Central memory CD4-positive, alpha-beta T cell (primary cell): ENCODE measurements at regions not wholly inside any gene's neighbourhood (a gene's known extent, or its start where the extent isn't known, plus 50 kb on each side); places are given as distances from the start of the nearest gene placed in this dataset.

Experiments used
- DNase-seq: peaks from one replicate; pipeline ENCODE4 v3.0.0; 2022

DNA sequence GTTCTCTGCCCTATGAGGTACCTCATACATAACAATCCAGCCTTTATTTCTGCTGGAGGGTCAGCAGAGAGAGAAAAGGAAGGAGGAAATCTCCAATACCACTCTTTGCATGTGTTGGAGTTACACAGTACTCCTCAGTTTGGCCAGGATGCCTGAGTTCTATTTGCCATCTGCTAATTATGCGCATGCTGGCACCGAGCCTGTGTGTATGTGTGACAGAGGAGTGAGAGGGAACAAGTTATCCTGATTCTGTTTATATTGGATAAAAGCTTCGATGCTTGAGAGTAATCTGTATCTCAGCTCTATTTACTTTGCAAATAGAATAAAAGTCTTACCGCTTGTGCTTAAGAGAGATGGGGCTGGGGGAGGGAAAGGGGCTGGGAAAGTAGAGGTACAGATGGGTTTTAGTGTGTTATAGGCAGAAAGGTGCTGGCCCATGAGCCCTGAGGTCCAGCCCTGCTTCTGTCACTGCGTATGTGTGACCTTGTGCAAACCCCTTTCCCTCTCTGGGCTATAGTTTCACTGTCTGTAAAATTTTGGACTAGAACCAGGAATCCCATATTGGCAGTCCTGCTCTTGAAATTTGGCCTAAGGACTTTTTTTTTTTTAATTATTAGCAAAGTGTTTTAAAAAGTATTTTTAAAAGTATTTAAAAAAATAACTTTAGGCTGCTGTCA is 54.5 kb upstream of the PLXNA2 start:
- DNase-seq: no peak

DNA sequence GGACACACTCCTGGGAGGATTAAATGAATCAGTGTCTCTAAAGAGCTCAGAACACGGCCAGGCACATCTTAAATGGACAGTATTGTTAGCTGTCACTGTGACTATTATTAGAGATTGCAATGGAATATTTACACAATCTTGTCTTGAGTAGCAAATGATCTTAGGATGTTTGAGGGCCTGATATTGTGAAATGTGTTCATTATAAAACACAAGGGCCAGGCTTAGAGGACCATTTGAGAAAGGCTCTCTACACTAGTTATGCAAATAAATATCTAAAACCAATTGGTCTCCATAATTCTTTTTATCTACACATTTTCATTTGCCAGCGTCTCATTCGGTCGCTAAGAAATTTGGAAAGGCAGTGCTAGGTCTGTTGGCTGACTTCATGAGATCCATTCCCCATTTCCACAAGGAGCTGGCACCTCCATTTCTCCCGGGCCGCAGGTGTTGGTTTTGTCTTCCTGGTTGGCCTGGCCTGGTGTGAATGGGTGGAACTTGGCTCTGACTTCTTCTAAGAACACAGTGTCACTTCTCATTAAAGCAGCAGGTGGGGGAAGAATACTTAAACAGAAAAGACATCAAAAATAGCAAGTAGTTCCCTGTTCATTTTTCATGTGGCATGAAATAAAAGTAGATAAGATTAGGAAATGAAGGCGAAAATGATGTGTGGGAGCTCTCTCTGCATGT is 56.0 kb upstream of the PLXNA2 start:
- no peak for DNase-seq

DNA sequence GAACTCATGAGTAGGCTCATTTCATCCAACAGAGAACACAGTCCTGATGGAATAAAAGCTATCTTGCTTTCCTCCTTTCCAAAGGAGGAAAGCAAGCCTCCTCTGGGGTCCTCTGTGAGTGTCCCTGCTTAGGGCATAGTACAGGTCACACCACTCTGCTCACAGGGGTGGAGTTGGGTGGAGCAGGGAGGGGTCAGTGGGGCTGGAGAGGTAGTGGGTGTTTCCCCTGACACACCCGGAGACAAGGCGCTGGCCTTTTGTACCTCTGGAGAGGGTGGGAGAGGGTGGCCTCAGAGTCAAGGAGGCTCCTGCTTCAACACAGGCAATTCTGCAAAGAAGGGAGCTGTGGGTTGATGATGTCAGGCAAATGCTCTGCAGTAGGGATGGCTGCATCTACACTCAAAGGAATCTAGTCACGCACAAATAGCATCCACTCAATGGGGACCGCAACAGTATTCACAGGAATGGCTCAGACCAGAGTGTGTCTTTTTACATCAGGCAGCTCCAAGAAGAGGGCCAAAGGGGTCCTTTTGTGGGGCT is 58.6 kb upstream of the PLXNA2 start:
- DNase-seq: no peak

DNA sequence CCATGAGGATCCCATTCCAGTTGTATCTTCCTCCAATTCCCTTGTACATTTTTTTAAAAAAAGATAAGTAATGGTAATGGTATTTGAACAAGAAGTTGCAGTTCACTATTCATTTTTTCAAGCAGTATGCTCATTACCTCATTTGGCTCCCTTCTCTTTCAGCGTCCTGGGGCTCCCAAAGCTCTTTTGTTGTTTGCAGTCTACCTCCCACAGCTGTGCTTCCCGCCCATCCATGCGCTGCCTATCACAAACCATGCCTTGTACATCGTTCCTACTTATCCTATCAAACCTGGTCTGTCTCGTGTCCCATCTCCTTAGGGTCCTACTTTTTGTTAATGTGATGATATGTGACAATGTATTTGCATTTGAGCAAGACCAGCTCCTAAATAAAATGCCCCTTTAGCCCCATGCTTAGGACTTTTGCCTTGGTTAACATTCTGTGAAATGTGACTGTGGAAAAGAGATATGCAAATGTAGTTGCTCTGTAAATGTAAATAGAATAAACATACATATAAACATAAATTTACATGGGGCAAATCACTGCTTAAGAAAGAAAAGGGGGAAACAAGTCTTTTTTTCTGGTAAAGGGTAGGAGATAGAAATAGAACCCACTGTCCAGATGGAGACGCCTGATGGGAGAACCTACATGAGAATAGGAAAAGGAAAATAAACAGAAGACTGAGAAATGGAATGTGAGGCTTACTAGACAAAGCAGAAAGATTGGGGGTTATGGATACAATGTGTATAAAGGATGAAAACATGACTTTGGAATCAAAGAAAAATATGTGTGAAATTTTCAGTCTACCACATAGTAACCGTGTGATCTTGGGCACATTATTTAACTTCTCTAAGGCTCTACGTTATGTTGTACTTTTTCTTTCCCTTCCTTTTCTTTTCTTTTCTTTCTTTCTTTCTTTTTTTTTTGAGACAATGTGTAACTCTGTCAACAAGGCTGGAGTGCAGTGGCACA is 59.8 kb upstream of the PLXNA2 start:
- DNase-seq: no peak

DNA sequence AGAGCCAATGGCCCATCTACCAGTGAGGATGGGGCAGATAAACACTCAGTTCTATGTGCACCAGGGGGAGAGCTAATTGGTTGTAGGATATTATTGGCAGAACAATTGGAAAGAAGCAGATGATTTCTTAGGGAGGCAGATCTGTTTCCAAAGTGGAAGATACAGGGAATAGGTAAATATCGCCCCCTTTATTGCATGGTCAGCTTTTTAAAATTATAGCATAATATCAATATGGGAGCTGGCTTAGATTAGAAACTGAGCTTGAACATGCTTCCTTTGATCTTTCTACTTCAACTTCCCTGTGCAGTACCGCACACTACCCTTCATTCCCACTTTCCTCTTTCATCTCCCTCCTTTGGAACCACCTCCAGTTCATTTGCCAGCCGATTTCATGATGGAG is 64.0 kb upstream of the PLXNA2 start:
- no peak for DNase-seq

DNA sequence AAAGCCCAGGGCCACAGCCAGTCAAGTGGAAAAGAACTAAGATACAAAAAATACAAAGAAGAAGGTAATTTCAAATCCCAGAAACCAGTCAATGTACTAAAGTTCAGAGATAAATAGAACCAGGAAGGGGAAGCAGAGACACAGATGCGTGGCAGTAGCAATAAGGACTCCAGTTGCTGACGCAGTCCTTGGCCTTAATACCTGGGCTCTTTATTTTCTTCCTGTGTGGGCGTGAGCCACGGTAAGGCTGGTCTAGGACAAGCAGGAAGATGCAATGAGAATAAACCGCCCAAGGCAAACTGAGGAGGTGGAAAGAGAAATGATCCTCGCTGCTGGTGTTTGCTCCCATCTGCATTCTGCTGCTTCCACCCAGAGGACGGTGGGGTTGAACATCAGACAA is 65.6 kb upstream of the PLXNA2 start:
- DNase-seq: no peak

DNA sequence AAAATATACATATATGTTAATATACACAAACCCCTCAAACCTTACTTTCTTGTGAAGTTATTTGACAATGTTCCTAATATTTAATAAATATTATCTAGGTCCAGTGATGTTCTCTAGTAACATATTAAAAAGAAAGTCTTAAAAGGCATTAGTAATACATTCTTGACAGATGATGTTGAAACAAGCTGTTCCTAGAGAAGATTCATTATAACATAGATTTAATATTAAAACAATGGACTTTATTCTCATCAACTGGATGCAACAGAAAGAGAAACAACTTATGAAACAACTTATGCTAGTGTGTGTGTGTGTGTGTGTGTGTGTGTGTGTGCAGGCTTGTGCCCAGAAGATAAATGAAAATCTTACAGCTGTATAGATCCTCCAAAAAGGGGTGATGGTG is 68.5 kb upstream of the PLXNA2 start:
- no peak for DNase-seq

DNA sequence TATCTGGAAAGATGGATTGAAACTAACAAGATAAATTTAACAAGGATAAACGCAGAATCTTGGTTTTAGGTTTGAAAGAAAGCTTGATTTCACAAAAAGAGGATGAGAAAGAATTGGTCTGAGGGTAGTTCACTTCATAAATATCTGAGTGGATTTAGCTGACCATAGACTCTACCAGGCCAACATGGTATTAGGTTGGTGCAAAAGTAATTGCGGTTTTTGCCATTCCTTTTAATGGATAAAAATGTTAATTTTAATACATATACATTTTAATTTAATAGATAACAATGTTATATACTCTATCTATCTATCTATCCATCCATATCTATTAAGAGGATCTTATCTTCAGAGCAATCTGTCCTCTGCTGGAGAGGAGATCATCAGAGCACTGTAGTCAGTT is 70.2 kb upstream of the PLXNA2 start:
- no peak for DNase-seq

DNA sequence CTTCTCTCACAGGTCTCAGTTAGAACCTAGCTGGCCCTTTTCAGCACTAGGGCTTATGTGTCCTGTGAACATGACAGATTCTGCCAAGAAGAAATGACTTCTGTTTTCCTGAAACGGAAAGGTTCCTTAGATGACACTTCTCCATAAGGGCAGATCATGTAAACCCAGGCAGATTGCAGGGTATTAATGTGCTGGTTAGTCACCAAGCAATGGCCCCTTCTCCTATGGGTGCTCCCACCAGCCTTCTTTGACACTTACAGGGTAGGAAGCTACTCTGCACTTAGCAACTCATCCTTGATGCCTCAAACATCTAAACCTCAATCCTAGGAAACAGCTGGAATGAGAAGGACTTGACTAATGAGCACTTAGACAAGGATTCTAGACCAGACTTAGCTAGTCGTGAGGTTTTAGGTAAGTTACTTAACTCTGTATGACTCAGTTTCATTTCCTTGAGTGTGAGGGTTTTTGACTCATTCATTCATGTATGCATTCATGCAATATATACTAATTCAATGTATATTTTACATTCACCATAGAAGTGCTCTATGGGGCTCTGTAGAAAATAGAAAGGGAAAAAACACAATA is 74.1 kb upstream of the PLXNA2 start:
- DNase-seq: no peak

DNA sequence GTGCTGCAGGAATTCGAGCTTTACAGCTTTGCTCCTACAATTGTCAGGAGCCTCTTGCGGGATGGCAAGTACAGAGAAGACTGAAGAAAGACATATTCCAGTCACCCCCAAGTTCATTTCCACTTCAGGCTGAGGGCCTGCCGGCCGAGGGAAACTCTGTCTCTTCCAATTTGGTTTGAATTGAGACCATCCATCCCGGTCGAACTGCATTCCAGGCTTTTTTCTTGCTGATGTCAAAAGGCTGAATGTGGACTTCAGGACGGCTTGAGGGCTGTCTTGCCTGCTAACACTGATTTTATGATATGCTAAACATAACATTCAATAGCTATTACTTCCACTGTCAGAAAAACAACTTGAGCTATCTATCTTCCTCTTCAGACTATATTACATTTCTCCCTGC is 79.8 kb upstream of the PLXNA2 start:
- DNase-seq: no peak

DNA sequence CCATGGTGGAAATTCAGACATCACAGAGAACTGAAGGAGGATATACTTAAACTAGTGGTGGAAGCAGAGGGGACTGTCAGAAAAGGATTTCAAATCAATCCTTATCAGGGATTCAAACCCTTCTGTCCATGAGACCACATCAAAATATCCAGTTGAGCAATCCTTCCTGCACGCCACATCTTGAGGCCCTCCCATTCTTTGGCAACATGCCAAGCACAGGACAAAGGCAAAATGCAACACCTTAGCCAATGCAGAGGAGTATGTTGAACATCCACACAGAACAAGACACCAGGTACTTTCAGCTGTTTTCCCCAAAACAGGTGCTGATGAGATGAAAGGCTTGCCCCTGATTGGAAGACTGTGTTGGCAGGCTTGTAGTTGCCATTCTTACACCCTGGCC is 81.8 kb upstream of the PLXNA2 start:
- no peak for DNase-seq

DNA sequence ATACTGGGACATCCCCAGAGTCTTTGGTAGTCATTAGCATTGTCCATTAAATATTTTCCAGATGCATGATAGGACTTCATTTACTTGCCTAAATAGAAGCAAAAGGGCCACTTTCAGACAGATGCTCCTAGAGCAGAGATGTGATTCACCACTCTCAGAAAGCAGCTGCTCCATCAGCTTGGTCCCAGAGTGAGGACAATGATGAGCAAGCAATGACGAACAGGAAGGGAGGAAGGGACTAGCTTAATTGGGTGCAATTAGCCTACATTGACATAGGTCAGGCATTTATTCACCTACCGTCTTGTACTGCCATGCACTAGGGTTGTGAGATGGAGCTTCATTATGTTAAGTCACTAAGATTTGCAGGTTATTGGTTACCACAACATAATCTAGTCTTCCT is 85.1 kb upstream of the PLXNA2 start:
- no peak for DNase-seq

DNA sequence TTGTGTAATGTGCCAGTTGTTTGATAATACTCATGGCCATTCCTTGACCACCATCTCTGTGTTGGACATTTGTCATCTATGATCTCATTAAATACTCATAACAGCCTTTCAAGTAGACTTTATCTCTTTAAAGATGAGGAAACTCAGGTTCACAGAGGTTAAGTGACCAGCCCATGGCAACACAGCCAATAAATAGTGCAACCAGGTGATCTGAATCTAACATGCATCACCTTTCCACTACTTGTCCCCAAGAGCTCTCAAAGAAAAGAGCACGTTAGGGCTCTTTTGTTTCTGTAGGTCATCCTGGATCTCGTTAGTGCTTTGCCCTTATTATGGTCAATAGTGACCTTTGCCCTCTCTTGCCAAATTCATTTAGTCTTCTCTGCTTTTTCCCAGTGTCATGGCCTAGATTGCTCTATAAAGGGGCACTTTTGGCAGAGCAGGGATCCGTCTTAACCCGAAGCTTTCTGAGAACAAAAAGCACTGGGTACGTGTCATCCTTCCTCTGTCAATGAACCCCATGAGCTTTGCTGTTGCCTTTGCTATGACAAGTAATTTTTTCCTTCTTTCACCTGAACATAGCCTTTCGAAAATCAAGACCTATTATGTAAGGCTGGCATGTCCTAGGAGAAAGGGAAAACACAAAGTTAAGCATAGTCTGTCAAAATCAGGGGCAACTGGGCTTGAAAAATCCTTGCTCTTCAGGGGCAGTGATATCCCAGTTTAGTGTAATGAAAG is 88.0 kb upstream of the PLXNA2 start:
- no peak for DNase-seq

DNA sequence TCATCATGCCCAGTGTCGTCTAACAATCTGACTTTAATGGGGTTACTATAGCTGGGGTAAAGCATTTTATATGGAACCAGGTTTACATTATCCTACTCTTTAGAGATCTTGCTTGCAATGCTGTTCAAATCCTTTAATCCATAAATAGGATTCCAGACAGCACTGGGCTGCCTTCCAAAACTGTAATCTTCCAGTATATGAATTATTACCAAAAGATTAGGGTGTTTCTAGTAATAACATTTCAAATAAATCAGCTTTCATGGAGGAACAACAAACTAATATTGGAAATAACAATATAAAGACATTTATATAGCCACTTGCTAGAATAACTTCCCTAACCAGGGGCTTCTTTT is 88.6 kb upstream of the PLXNA2 start:
- no peak for DNase-seq

DNA sequence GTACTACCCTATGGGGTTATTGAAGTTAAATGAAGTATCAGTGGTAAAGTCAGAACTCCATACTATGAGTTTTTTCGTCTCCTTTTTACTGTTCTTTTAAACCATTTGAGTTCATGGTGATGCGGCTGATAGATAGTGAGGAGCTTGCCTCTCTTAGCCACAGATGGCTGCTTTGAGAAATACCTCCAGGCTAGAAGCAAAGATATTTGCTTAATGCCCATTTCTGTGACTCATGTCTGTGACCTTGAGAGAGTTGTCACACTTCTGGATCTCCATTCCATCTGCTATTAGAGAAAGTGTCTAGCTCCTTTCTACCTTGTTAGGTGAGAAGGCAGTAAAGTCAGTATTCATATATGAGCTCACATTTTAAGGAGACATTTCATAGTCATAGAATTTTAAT is 89.5 kb upstream of the PLXNA2 start:
- DNase-seq: no peak

DNA sequence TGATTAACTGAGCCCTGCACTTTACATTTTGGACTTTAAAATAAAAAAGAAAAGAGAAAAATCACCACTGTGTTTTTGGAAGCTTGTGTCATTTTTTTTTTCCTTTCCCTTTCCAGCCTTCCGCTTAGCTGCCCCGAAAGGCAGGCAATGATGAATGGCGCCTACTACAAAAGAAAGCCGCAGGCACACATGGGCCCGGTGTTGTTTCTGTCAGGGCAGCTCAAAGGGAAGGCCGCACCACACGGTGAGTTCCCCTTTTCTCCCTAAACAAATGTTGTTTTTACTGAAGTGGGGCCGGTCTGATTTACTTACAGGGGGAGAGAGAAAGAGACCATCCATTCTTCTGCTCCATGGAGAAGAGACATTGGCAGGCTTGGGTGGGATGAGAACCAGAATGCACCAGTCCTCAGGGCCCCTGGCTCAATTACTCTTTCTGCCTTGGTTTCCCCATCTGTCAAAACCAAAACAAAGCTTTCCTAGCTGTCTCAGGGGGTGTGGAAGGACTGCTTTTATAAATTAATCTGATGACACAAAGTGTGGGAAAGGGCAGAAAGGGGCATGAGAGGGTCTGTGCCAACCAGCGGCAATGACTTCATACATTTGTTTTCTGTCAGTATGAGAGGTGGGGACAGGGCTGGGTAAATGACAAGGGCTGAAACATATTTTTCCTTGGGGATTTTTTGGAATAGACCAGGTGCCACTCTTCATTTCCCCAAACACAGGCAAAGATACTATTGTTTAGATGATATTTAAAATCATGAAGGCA is 91.4 kb upstream of the PLXNA2 start:
- DNase-seq: no peak

DNA sequence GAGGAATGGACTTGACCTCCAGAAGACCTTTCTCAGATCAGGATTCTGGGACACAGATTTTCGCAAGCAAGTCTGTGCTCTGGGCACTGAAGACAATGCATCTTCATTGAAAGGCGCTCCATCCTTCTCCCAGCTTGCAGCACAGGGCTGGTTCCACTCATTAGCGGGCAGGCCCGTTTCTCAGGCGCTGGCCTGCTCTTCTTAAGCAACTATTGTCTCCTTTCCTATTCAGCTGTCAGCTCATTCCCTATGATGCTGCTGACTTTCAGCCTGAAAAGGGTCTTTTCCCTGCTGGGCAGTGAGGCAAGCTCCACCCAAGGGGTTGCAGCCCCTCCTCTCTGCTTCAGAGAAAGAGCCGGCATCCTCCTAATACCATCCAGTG is 91.9 kb upstream of the PLXNA2 start:
- DNase-seq: no peak

DNA sequence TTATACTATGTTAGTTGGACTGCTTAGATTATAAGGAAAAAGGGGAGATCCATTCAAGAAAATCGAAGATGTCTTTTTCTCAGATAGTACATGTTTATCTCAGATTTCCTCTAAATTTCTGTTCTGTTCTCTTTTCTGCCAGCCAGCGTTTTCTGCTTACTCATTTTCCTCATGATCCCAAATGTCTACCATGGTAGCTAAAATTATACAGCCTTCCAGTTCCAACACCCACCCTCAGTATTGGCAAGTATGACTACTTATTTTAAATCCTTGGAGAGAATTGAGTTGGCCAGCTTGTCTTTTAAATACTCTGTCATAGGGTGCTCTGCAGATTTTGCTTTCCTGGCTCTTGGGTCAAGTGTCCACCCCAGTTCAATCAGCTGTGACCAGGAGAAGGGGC is 95.7 kb upstream of the PLXNA2 start:
- no peak for DNase-seq

DNA sequence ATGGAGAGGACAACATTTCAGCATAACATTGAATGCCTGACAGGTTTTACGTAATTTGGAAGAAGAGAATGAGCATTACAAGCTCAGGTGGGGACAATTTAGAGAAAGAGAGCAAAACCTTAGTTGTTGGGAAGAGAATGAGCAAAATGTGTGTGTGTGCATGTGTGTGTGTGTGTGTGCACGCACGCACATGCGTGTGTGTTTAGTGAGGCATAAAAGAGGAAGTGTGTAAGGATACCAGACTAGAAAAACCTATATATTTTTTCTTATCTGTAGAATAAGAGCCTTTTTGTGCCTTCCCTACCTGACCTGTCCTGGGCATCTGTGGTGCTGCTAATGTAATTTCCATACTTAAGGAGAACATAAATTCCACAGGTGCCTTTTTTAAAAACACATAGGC is 99.0 kb upstream of the PLXNA2 start:
- no peak for DNase-seq

DNA sequence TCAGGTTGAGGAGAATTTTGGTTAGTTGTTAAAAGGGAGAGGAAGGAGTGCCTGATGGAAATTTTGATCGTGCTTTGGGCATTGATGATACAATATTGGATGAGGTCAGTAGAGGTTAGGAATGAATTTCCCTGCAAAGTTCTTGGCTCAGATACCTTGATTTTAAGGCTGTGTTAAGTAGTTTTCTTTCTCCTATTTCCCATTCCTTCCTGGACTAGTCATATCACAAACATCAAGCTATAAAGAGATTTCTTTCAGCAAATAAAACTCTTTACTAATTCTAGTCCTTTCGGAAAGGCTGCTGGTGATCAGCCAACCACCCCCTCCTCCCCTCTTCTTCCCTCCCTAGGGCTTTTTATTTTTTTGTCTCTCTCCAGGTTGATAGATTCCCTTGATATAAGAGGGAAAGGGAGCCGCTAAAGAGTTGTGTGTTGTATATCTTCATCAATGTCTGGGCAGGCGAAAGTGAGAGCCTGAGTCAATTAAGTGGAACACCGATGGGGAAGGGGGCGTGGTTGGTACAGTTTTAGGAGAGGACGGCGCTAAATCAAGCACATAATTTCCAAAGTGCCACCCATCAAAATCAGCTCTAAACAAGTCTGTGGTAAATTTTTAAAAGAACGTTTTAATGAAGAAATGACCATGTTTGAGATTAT is 100.1 kb upstream of the PLXNA2 start:
- DNase-seq: no peak

DNA sequence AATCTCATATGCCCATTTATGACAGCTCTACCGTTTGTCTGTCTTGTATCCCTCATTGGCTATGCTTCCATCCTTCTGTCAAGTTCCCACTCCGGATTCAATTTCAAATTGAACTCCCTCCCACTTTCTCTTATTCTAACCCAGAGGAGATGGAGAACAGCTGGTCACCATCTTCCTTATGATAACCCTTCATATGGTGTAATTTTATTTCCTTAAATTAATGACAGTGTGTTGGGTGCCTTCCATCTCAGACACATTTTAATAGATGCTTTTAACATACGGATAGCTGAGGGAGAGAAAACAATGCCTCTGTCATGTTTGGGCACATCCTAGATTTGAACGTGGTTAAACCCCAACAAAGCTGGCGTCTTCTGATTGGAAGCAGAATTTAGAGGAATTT is 103.0 kb upstream of the PLXNA2 start:
- no peak for DNase-seq
